ENCODE measurements at regions not wholly inside any gene's neighbourhood (a gene's known extent, or its start where the extent isn't known, plus 50 kb on each side); places are given as distances from the start of the nearest gene placed in this dataset.

DNA sequence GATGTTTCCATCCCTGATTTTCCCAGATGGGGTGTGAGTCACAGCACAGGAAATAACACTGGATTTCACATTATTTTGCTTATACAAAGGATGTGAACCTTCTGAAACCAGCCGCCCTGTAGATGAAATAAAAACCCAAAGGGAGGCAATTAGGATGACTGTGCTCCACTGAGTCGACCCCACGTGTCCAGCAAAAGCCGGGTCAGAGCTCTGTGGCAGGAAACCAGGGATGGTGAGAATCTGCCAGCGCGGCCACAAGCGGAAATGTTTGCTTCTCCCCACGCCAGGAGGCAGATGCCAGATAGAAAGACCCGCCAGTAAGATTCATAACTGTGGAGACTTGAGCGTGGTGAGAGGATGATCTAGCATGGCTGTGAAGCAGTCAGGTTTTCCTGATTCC lies 764.4 kb downstream of the LIG4 start:
- no peak for TF ChIP-seq ZNF565 (CRISPR knock-in tag; conservative IDR thresholded peaks at IDR 0.05; ENCODE audit: low read depth)
- TF ChIP-seq GLIS3 (CRISPR knock-in tag; IDR thresholded peaks at IDR 0.05): no peak
- no peak for TF ChIP-seq SNAI2 (CRISPR knock-in tag; IDR thresholded peaks at IDR 0.05)
- TF ChIP-seq CREB5 (CRISPR knock-in tag; IDR thresholded peaks at IDR 0.05; ENCODE audit: low read depth): no peak
- no peak for TF ChIP-seq ZNF70 (CRISPR knock-in tag; IDR thresholded peaks at IDR 0.05)
- TF ChIP-seq PATZ1 (CRISPR knock-in tag; IDR thresholded peaks at IDR 0.05; ENCODE audit: borderline replicate concordance): no peak
